WTC11 (cell line): ENCODE measurements at regions not wholly inside any gene's neighbourhood (a gene's known extent, or its start where the extent isn't known, plus 50 kb on each side); places are given as distances from the start of the nearest gene placed in this dataset.

Source experiments
- ATAC-seq: fragments of 200-7000 bp; cut with Tn5 transposase; 2 replicates; pipeline ENCODE4 v1.10.0; 2021; ENCODE audit warnings: mild to moderate bottlenecking, moderate library complexity
- CTCF ChIA-PET: fragments of 300-600 bp; sonication (Branson Sonifier 250); formaldehyde crosslinking; loops from one replicate; lab custom pipeline; 2021; ENCODE audit warnings: antibody characterized with exemption; lab: Charles Lee
- POLR2A ChIA-PET: fragments of 350-600 bp; sonication (Branson Sonifier 250); formaldehyde crosslinking; loops from one replicate; lab custom pipeline; 2021; ENCODE audit warnings: antibody characterized with exemption; lab: Charles Lee
- DNase-seq: peaks from one replicate; pipeline ENCODE4 v3.0.0; 2021; ENCODE audit warnings: low spot score
- H3K27ac Mint-ChIP-seq: 2 replicates; pipeline ENCODE4 v1.8.0; 2021; ENCODE audit warnings: mixed read lengths
- H3K27me3 Mint-ChIP-seq: 2 replicates; pipeline ENCODE4 v1.8.0; 2021; ENCODE audit warnings: low read depth, mild to moderate bottlenecking, moderate library complexity, mixed read lengths
- H3K36me3 Mint-ChIP-seq: 2 replicates; pipeline ENCODE4 v1.8.0; 2021; ENCODE audit warnings: mixed read lengths
- H3K4me1 Mint-ChIP-seq: 2 replicates; pipeline ENCODE4 v1.8.0; 2022; ENCODE audit warnings: mixed read lengths
- H3K4me3 Mint-ChIP-seq: 2 replicates; pipeline ENCODE4 v1.8.0; 2021; ENCODE audit warnings: mild to moderate bottlenecking, moderate library complexity, mixed read lengths
- H3K9me3 Mint-ChIP-seq: 2 replicates; pipeline ENCODE4 v1.8.0; 2021; ENCODE audit warnings: mixed read lengths
- ATF6 ChIP-seq: sonication (generic); formaldehyde crosslinking; IDR thresholded peaks from 2 replicates; pipeline ENCODE4 v1.8.1; 2023; ENCODE audit warnings: mild to moderate bottlenecking, missing genetic modification reagents
- FOXJ3 ChIP-seq: sonication (generic); formaldehyde crosslinking; IDR thresholded peaks from 2 replicates; pipeline ENCODE4 v1.9.0; 2021; ENCODE audit warnings: missing genetic modification reagents, mild to moderate bottlenecking, borderline replicate concordance
- FOXP4 ChIP-seq: sonication (generic); formaldehyde crosslinking; IDR thresholded peaks from 2 replicates; pipeline ENCODE4 v1.8.0; 2022; ENCODE audit warnings: mild to moderate bottlenecking, missing genetic modification reagents
- GTF2I ChIP-seq: fragments of 250-450 bp; sonication (Bioruptor Pico); conservative IDR thresholded peaks from 2 replicates; pipeline ENCODE4 v1.4.0; 2021; ENCODE audit warnings: mild to moderate bottlenecking
- HMGA2 ChIP-seq: fragments of 250-450 bp; sonication (Bioruptor Pico); IDR thresholded peaks from 2 replicates; pipeline ENCODE4 v1.4.0; 2021; ENCODE audit warnings: mild to moderate bottlenecking, moderate library complexity
- JAZF1 ChIP-seq: fragments of 250-450 bp; sonication (Bioruptor Pico); IDR thresholded peaks from 2 replicates; pipeline ENCODE4 v1.9.0; 2021; ENCODE audit warnings: moderate library complexity, mild to moderate bottlenecking, inconsistent platforms
- JUN ChIP-seq: sonication (generic); formaldehyde crosslinking; IDR thresholded peaks from 2 replicates; pipeline ENCODE4 v1.8.0; 2023; ENCODE audit warnings: mild to moderate bottlenecking, missing genetic modification reagents
- NFATC4 ChIP-seq: fragments of 250-450 bp; sonication (Bioruptor Pico); IDR thresholded peaks from 2 replicates; pipeline ENCODE4 v1.9.0; 2021; ENCODE audit warnings: mild to moderate bottlenecking
- NFYB ChIP-seq: sonication (generic); formaldehyde crosslinking; conservative IDR thresholded peaks from 2 replicates; pipeline ENCODE4 v1.8.0; 2022; ENCODE audit warnings: low read depth, missing genetic modification reagents
- NR3C1 ChIP-seq: sonication (generic); formaldehyde crosslinking; conservative IDR thresholded peaks from 2 replicates; pipeline ENCODE4 v1.8.1; 2023; ENCODE audit warnings: low read depth, mild to moderate bottlenecking, missing genetic modification reagents
- PRRX2 ChIP-seq: fragments of 250-450 bp; sonication (Bioruptor Pico); IDR thresholded peaks from 2 replicates; pipeline ENCODE4 v1.8.0; 2021; ENCODE audit warnings: mild to moderate bottlenecking
- RELA ChIP-seq: sonication (generic); formaldehyde crosslinking; IDR thresholded peaks from 2 replicates; pipeline ENCODE4 v1.8.1; 2022; ENCODE audit warnings: missing genetic modification reagents, mild to moderate bottlenecking, borderline replicate concordance
- SMAD3 ChIP-seq: sonication (generic); formaldehyde crosslinking; IDR thresholded peaks from 2 replicates; pipeline ENCODE4 v1.8.0; 2022; ENCODE audit warnings: missing genetic modification reagents, mild to moderate bottlenecking, borderline replicate concordance
- TEAD1 ChIP-seq: sonication (generic); formaldehyde crosslinking; IDR thresholded peaks from 2 replicates; pipeline ENCODE4 v1.8.0; 2022; ENCODE audit warnings: mild to moderate bottlenecking, missing genetic modification reagents
- ZNF232 ChIP-seq: sonication (generic); formaldehyde crosslinking; IDR thresholded peaks from 2 replicates; pipeline ENCODE4 v1.8.0; 2022; ENCODE audit warnings: mild to moderate bottlenecking, missing genetic modification reagents
- ZNF425 ChIP-seq: fragments of 250-450 bp; sonication (Bioruptor Pico); conservative IDR thresholded peaks from 2 replicates; pipeline ENCODE4 v1.9.0; 2021; ENCODE audit warnings: mild to moderate bottlenecking
- ZSCAN18 ChIP-seq: fragments of 250-450 bp; sonication (Bioruptor Pico); IDR thresholded peaks from 2 replicates; pipeline ENCODE4 v2.1.2; 2022; ENCODE audit warnings: mild to moderate bottlenecking, moderate library complexity
- TF ChIP-seq, protein P1 (sequence below): sonication (generic); formaldehyde crosslinking; conservative IDR thresholded peaks from 2 replicates; pipeline ENCODE4 v1.8.1; 2023; ENCODE audit warnings: mild to moderate bottlenecking, low read depth, missing genetic modification reagents, moderate library complexity
- TF ChIP-seq, protein P2 (sequence below): sonication (generic); formaldehyde crosslinking; IDR thresholded peaks from 2 replicates; pipeline ENCODE4 v1.8.1; 2022; ENCODE audit warnings: mild to moderate bottlenecking, missing genetic modification reagents, moderate library complexity, borderline replicate concordance
- TF ChIP-seq, protein P3 (sequence below): sonication (generic); formaldehyde crosslinking; IDR thresholded peaks from 2 replicates; pipeline ENCODE4 v1.8.1; 2023; ENCODE audit warnings: mild to moderate bottlenecking, missing genetic modification reagents, borderline replicate concordance
- TF ChIP-seq, protein P4 (sequence below): fragments of 200-600 bp; IDR thresholded peaks from 2 replicates; pipeline ENCODE4 v1.8.0; 2022; ENCODE audit warnings: antibody characterized with exemption

DNA sequence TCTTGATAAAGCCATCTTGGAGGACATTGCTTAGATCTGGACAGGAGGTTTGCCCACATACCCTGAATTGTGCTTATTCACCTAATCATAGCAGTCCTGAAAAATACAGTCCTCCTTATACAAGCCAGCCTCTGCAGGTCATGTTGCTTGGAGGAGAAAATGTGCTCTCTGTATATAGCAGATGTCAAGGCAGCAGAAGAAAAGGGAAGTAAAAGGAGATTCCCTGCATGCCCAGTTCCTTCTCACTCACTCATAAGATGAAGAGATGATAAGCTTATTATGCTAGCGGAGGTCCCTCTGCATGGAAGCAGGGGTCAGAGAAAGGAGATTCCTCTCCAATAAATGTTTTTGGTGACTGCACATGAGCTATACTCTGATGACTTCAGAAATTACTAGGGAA, 458.8 kb upstream of the ZMIZ1 start (continued):
- TF ChIP-seq, protein P1, sequence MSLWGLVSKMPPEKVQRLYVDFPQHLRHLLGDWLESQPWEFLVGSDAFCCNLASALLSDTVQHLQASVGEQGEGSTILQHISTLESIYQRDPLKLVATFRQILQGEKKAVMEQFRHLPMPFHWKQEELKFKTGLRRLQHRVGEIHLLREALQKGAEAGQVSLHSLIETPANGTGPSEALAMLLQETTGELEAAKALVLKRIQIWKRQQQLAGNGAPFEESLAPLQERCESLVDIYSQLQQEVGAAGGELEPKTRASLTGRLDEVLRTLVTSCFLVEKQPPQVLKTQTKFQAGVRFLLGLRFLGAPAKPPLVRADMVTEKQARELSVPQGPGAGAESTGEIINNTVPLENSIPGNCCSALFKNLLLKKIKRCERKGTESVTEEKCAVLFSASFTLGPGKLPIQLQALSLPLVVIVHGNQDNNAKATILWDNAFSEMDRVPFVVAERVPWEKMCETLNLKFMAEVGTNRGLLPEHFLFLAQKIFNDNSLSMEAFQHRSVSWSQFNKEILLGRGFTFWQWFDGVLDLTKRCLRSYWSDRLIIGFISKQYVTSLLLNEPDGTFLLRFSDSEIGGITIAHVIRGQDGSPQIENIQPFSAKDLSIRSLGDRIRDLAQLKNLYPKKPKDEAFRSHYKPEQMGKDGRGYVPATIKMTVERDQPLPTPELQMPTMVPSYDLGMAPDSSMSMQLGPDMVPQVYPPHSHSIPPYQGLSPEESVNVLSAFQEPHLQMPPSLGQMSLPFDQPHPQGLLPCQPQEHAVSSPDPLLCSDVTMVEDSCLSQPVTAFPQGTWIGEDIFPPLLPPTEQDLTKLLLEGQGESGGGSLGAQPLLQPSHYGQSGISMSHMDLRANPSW (CRISPR knock-in tag): no peak
- TF ChIP-seq NFATC4 (CRISPR knock-in tag) (no peak), TEAD1 (CRISPR knock-in tag) (no peak), RELA (CRISPR knock-in tag) (no peak), NFYB (CRISPR knock-in tag) (no peak), JAZF1 (CRISPR knock-in tag) (no peak), FOXP4 (CRISPR knock-in tag) (no peak), PRRX2 (no peak), NR3C1 (CRISPR knock-in tag) (no peak), ATF6 (CRISPR knock-in tag) (no peak), HMGA2 (no peak), ZNF425 (no peak)
- TF ChIP-seq, protein P2, sequence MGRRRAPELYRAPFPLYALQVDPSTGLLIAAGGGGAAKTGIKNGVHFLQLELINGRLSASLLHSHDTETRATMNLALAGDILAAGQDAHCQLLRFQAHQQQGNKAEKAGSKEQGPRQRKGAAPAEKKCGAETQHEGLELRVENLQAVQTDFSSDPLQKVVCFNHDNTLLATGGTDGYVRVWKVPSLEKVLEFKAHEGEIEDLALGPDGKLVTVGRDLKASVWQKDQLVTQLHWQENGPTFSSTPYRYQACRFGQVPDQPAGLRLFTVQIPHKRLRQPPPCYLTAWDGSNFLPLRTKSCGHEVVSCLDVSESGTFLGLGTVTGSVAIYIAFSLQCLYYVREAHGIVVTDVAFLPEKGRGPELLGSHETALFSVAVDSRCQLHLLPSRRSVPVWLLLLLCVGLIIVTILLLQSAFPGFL: no peak

GRCh38 chr10:78613132-78613531, 455.6 kb upstream of the ZMIZ1 start:
- ATAC-seq (no peak), DNase-seq (no peak)
- Mint-ChIP-seq H3K36me3 (peaks cover 3% of the 10 kb centered on the region; the same call in 1 of the 2 replicates), H3K4me1 (no peaks in the 10 kb centered on the region), H3K4me3 (no peak overlapping the region), H3K27me3 (peaks cover 4% of the 10 kb centered on the region), H3K27ac (no peak overlapping the region), H3K9me3 (peaks cover 18% of the 10 kb centered on the region)
- ChIA-PET CTCF (no interaction called here), POLR2A (no interaction called here)
- TF ChIP-seq, protein P3, sequence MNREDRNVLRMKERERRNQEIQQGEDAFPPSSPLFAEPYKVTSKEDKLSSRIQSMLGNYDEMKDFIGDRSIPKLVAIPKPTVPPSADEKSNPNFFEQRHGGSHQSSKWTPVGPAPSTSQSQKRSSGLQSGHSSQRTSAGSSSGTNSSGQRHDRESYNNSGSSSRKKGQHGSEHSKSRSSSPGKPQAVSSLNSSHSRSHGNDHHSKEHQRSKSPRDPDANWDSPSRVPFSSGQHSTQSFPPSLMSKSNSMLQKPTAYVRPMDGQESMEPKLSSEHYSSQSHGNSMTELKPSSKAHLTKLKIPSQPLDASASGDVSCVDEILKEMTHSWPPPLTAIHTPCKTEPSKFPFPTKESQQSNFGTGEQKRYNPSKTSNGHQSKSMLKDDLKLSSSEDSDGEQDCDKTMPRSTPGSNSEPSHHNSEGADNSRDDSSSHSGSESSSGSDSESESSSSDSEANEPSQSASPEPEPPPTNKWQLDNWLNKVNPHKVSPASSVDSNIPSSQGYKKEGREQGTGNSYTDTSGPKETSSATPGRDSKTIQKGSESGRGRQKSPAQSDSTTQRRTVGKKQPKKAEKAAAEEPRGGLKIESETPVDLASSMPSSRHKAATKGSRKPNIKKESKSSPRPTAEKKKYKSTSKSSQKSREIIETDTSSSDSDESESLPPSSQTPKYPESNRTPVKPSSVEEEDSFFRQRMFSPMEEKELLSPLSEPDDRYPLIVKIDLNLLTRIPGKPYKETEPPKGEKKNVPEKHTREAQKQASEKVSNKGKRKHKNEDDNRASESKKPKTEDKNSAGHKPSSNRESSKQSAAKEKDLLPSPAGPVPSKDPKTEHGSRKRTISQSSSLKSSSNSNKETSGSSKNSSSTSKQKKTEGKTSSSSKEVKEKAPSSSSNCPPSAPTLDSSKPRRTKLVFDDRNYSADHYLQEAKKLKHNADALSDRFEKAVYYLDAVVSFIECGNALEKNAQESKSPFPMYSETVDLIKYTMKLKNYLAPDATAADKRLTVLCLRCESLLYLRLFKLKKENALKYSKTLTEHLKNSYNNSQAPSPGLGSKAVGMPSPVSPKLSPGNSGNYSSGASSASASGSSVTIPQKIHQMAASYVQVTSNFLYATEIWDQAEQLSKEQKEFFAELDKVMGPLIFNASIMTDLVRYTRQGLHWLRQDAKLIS (CRISPR knock-in tag): no peak
- no peak for TF ChIP-seq ZSCAN18 (CRISPR knock-in tag)
- TF ChIP-seq, protein P4, sequence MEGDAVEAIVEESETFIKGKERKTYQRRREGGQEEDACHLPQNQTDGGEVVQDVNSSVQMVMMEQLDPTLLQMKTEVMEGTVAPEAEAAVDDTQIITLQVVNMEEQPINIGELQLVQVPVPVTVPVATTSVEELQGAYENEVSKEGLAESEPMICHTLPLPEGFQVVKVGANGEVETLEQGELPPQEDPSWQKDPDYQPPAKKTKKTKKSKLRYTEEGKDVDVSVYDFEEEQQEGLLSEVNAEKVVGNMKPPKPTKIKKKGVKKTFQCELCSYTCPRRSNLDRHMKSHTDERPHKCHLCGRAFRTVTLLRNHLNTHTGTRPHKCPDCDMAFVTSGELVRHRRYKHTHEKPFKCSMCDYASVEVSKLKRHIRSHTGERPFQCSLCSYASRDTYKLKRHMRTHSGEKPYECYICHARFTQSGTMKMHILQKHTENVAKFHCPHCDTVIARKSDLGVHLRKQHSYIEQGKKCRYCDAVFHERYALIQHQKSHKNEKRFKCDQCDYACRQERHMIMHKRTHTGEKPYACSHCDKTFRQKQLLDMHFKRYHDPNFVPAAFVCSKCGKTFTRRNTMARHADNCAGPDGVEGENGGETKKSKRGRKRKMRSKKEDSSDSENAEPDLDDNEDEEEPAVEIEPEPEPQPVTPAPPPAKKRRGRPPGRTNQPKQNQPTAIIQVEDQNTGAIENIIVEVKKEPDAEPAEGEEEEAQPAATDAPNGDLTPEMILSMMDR: no peak
- no peak for TF ChIP-seq SMAD3 (CRISPR knock-in tag)
- TF ChIP-seq FOXJ3 (CRISPR knock-in tag): no peak
- TF ChIP-seq ZNF232 (CRISPR knock-in tag): no peak
- TF ChIP-seq JUN: no peak
- TF ChIP-seq GTF2I (CRISPR knock-in tag): no peak
